ENCODE measurements at regions not wholly inside any gene's neighbourhood (a gene's known extent, or its start where the extent isn't known, plus 50 kb on each side); places are given as distances from the start of the nearest gene placed in this dataset.

- DNase-seq = peak; percentile 3 to 95
- no peak overlapping the region for H2AFZ ChIP-seq
- no peaks in the 10 kb centered on the region for H3K79me2 ChIP-seq (ENCODE audit: low read depth)
- H3K9me2 ChIP-seq (ENCODE audit: insufficient read depth) = no peaks in the 10 kb centered on the region
- ChIA-PET CTCF (no interaction called here), POLR2A (ENCODE audit: unreplicated experiment) (no interaction called here)
- H3K27me3 ChIP-seq (ENCODE audit: insufficient read depth, low read depth) = no peaks in the 10 kb centered on the region
- H3F3A ChIP-seq (ENCODE audit: insufficient read depth, low read depth) = no peaks in the 10 kb centered on the region
- H3K36me3 ChIP-seq (ENCODE audit: low read depth) = no peaks in the 10 kb centered on the region
- no peak overlapping the region for H3K4me3 ChIP-seq
- no peaks in the 10 kb centered on the region for H4K20me1 ChIP-seq (ENCODE audit: insufficient read depth)
- intact Hi-C loops (cut with micrococcal nuclease; ENCODE audit: unreplicated experiment) = loop anchor here (1.0 to 5.0 kb wide), 3 partner anchors 73 to 475 kb away; no protein-coding TSS in a partner anchor
- no peak for TF ChIP-seq EZH2 (IDR thresholded peaks at IDR 0.05; ENCODE audit: low read depth)
- TF ChIP-seq CTCF (conservative IDR thresholded peaks at IDR 0.05) = peak; percentile 86
- no TSS peak for BruUV-seq (replicated peaks)
- H3K4me2 ChIP-seq = peak overlapping the region; percentile 17; the same call in 1 of the 2 replicates
- H3K4me1 ChIP-seq (replicated peaks; ENCODE audit: insufficient read depth) = peaks cover 7% of the 10 kb centered on the region
- no peaks in the 10 kb centered on the region; the same call in 1 of the 2 replicates for H3K9me3 ChIP-seq (ENCODE audit: insufficient read depth, low read depth)
- peak overlapping the region; percentile 52 for H3K27ac ChIP-seq
Observed at GRCh38 chr1:70509996-70510876, 99.2 kb downstream of the CTH start.

GRCh38 chr1:70517444-70517843 lies 106.4 kb downstream of the CTH start:
- DNase-seq = no peak
- CTCF ChIA-PET = no interaction called here
- intact Hi-C loops (cut with micrococcal nuclease; ENCODE audit: unreplicated experiment) = no loop called here

DNA sequence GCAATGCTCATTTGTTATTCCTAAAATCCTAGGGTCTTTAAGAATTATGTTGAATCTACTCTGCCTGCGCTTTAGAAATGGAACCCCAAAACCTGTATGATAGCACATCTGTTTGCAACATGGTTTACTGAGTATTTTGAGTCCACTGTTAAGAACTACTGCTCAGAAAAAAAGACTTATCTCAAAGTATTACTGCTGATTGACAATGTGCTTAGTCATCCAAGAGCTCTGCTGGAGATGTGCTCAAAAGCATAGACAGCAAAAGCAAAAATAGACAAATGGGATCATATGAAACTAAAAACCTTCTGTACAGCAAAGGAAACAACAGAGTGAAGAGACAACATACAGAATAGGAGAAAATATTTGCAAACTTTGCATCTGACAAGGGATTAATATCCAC lies 107.0 kb downstream of the CTH start:
- Histone ChIP-seq H3K4me1 (replicated peaks; ENCODE audit: insufficient read depth) (no peaks in the 10 kb centered on the region), H3F3A (ENCODE audit: insufficient read depth, low read depth) (no peaks in the 10 kb centered on the region), H3K79me2 (ENCODE audit: low read depth) (no peaks in the 10 kb centered on the region), H3K9me2 (ENCODE audit: insufficient read depth) (no peaks in the 10 kb centered on the region), H3K27me3 (ENCODE audit: insufficient read depth, low read depth) (no peaks in the 10 kb centered on the region), H3K4me3 (no peak overlapping the region), H2AFZ (peak overlapping the region; percentile 8; the same call in 1 of the 2 replicates), H3K36me3 (ENCODE audit: low read depth) (no peaks in the 10 kb centered on the region), H3K27ac (no peak overlapping the region), H3K9me3 (ENCODE audit: insufficient read depth, low read depth) (no peaks in the 10 kb centered on the region), H3K4me2 (no peak overlapping the region), H4K20me1 (ENCODE audit: insufficient read depth) (no peaks in the 10 kb centered on the region)
- DNase-seq = no peak
- intact Hi-C loops (cut with micrococcal nuclease; ENCODE audit: unreplicated experiment) = no loop called here
- ChIA-PET POLR2A (ENCODE audit: unreplicated experiment) (no interaction called here), CTCF (no interaction called here)
- BruUV-seq (replicated peaks) = no TSS peak
- TF ChIP-seq EZH2 (IDR thresholded peaks at IDR 0.05; ENCODE audit: low read depth) (no peak), CTCF (conservative IDR thresholded peaks at IDR 0.05) (no peak)

More at GRCh38 chr1:70517444-70517843, 106.4 kb downstream of the CTH start:
- Histone ChIP-seq H2AFZ (peak overlapping the region; percentile 8; the same call in 1 of the 2 replicates), H3K9me2 (ENCODE audit: insufficient read depth) (no peaks in the 10 kb centered on the region), H3K9me3 (ENCODE audit: insufficient read depth, low read depth) (no peaks in the 10 kb centered on the region), H3K79me2 (ENCODE audit: low read depth) (no peaks in the 10 kb centered on the region), H4K20me1 (ENCODE audit: insufficient read depth) (no peaks in the 10 kb centered on the region), H3K27ac (no peak overlapping the region), H3F3A (ENCODE audit: insufficient read depth, low read depth) (no peaks in the 10 kb centered on the region), H3K4me2 (no peak overlapping the region), H3K36me3 (ENCODE audit: low read depth) (no peaks in the 10 kb centered on the region), H3K4me3 (no peak overlapping the region), H3K4me1 (replicated peaks; ENCODE audit: insufficient read depth) (no peaks in the 10 kb centered on the region), H3K27me3 (ENCODE audit: insufficient read depth, low read depth) (no peaks in the 10 kb centered on the region)
- no TSS peak for BruUV-seq (replicated peaks)
- POLR2A ChIA-PET (ENCODE audit: unreplicated experiment) = no interaction called here
- TF ChIP-seq CTCF (conservative IDR thresholded peaks at IDR 0.05) (no peak), EZH2 (IDR thresholded peaks at IDR 0.05; ENCODE audit: low read depth) (no peak)

All from PC-9 (cell line).